SK-N-MC (cell line): ENCODE measurements at regions not wholly inside any gene's neighbourhood (a gene's known extent, or its start where the extent isn't known, plus 50 kb on each side); places are given as distances from the start of the nearest gene placed in this dataset.

Source experiments
- EZH2 ChIP-seq: fragments of 200-600 bp; sonication (generic); IDR thresholded peaks from one replicate; pipeline ENCODE4 v1.6.1; 2017; ENCODE audit warnings: antibody characterized with exemption
- FOXP2 ChIP-seq: optimal IDR thresholded peaks from 2 replicates; pipeline ENCODE3; 2011; ENCODE audit warnings: mild to moderate bottlenecking, moderate library complexity; ENCODE audit not compliant: insufficient read depth; ENCODE audit errors: extremely low read length, control extremely low read depth
- POLR2AphosphoS5 ChIP-seq: IDR thresholded peaks from 2 replicates; pipeline ENCODE4 v1.6.1; 2012; ENCODE audit warnings: mild to moderate bottlenecking, low read depth, low read length, borderline replicate concordance

DNA sequence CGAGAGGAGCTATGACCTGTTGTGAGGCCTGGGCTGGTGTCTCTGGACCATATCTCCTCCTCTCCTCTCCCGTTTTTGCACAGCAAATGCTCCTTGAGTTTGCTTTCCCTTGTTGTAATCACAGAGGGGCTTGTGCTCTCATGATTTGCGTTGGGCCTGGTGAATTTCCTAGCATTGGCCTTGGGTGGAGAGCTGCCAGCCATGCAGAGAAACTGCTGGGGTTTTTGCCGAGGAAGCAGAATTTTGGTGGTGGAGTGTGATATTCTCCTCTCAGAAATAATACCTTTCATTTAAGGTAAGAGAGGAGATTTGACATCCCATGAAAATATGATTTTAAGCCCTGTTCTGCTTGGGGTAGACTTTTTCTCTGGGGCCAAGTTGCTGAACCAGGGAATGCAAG lies 175.7 kb upstream of the CADM1 start:
- TF ChIP-seq POLR2AphosphoS5 (no peak), EZH2 (no peak), FOXP2 (no peak)
